Endothelial cell of umbilical vein (primary cell): ENCODE measurements at regions not wholly inside any gene's neighbourhood (a gene's known extent, or its start where the extent isn't known, plus 50 kb on each side); places are given as distances from the start of the nearest gene placed in this dataset.

ENCODE experiments used
- BruUV-seq: library from RNA; stranded (reverse); fragments of 400-500 nt; replicated peaks from 2 replicates; lab custom pipeline; 2021; lab: Mats Ljungman, UMichigan
- CTCF ChIA-PET: fragments of 300-600, 350-600 bp; sonication (Branson Sonifier 250); formaldehyde crosslinking; loops from one replicate; lab custom pipeline; 2021; ENCODE audit warnings: antibody characterized with exemption, inconsistent platforms; lab: Charles Lee
- POLR2A ChIA-PET: fragments of 300-600, 350-600 bp; sonication (Branson Sonifier 250); formaldehyde crosslinking; loops from one replicate; lab custom pipeline; 2021; ENCODE audit warnings: antibody characterized with exemption, inconsistent platforms; lab: Charles Lee
- DNase-seq: peaks from one replicate; pipeline ENCODE4 v3.0.0-alpha.2; 2011; ENCODE audit warnings: low read depth, low spot score
- FAIRE-seq: peaks from 2 replicates; lab custom pipeline; 2011; peaks lifted over from hg19 to GRCh38; lab: Jason Lieb, UNC
- H2AFZ ChIP-seq: 2 replicates; pipeline ENCODE4 v1.6.0; 2012; ENCODE audit warnings: low read depth, low read length, control low read depth, inconsistent platforms
- H3K27ac ChIP-seq: 2 replicates; pipeline ENCODE4 v1.5.1; 2011; ENCODE audit warnings: low read depth, mild to moderate bottlenecking, control low read depth, low read length, moderate library complexity; ENCODE audit not compliant: insufficient read depth
- H3K27me3 ChIP-seq, 2 experiments: 2 replicates each; pipeline versions ENCODE4 v1.6.0 to v1.6.1; 2011; ENCODE audit warnings: low read length in 2 of 2, mixed read lengths in 1 of 2; ENCODE audit not compliant: control insufficient read depth in 2 of 2, insufficient read depth in 2 of 2
- H3K36me3 ChIP-seq, 2 experiments: 2 replicates in 1 of 2; 3 replicates in 1 of 2; pipeline ENCODE4 v1.5.1; 2011; ENCODE audit warnings: low read length in 2 of 2, mild to moderate bottlenecking in 1 of 2, moderate library complexity in 1 of 2; ENCODE audit not compliant: control insufficient read depth in 2 of 2, insufficient read depth in 2 of 2; ENCODE audit errors: extremely low read depth in 1 of 2
- H3K4me1 ChIP-seq: 3 replicates; pipeline ENCODE4 v1.5.1; 2011; ENCODE audit warnings: mild to moderate bottlenecking, low read length; ENCODE audit not compliant: control insufficient read depth, insufficient read depth; ENCODE audit errors: extremely low read depth
- H3K4me2 ChIP-seq: 2 replicates; pipeline ENCODE4 v1.6.1; 2011; ENCODE audit warnings: low read length, control low read depth, mixed read lengths; ENCODE audit not compliant: insufficient read depth
- H3K4me3 ChIP-seq, 3 experiments: fragments of 200-600 bp in 1 of 3; sonication (generic), shearing (Covaris generic) in 1 of 3; replicated peaks in 1 of 3; 2 replicates each; pipeline ENCODE4 v1.5.1; 2011 to 2016; ENCODE audit warnings: control low read depth in 3 of 3, low read length in 3 of 3, mild to moderate bottlenecking in 2 of 3, inconsistent platforms in 1 of 3, low read depth in 1 of 3, moderate library complexity in 1 of 3; ENCODE audit not compliant: insufficient read depth in 1 of 3
- H3K79me2 ChIP-seq: 2 replicates; pipeline ENCODE4 v1.6.0; 2012; ENCODE audit warnings: low read length, inconsistent platforms; ENCODE audit not compliant: control insufficient read depth, insufficient read depth
- H3K9ac ChIP-seq: replicated peaks from 2 replicates; pipeline ENCODE3; 2011; ENCODE audit warnings: low read length, control low read depth; ENCODE audit not compliant: insufficient read depth; ENCODE audit errors: extremely low read depth
- H3K9me1 ChIP-seq: replicated peaks from 3 replicates; pipeline ENCODE4 v1.6.0; 2011; ENCODE audit warnings: mild to moderate bottlenecking, low read length; ENCODE audit not compliant: control insufficient read depth, insufficient read depth; ENCODE audit errors: extremely low read depth
- H3K9me3 ChIP-seq: replicated peaks from 2 replicates; pipeline ENCODE4 v1.5.1; 2012; ENCODE audit warnings: low read length, inconsistent platforms; ENCODE audit not compliant: control insufficient read depth, insufficient read depth
- H4K20me1 ChIP-seq: replicated peaks from 2 replicates; pipeline ENCODE3; 2011; ENCODE audit warnings: mild to moderate bottlenecking, low read length; ENCODE audit not compliant: control insufficient read depth, insufficient read depth; ENCODE audit errors: extremely low read depth
- EZH2 ChIP-seq: IDR thresholded peaks from 2 replicates; pipeline ENCODE4 v1.6.1; 2012; ENCODE audit warnings: borderline replicate concordance, low read depth, mild to moderate bottlenecking, moderate library complexity, low read length, inconsistent platforms; ENCODE audit not compliant: severe bottlenecking
- FOS ChIP-seq: IDR thresholded peaks from 2 replicates; pipeline ENCODE4 v1.6.1; 2011; ENCODE audit warnings: mild to moderate bottlenecking, low read length, moderate library complexity, borderline replicate concordance; ENCODE audit not compliant: insufficient read depth
- GATA2 ChIP-seq: IDR thresholded peaks from 2 replicates; pipeline ENCODE4 v1.7.0; 2011; ENCODE audit warnings: low read depth, mild to moderate bottlenecking, moderate library complexity, mixed read lengths, low read length; ENCODE audit not compliant: insufficient read length, insufficient read depth
- POLR2AphosphoS5 ChIP-seq: IDR thresholded peaks from 2 replicates; pipeline ENCODE4 v1.6.1; 2012; ENCODE audit warnings: low read depth, mild to moderate bottlenecking, control low read depth, low read length, moderate library complexity; ENCODE audit not compliant: insufficient read depth
- dilution Hi-C: fragments of 300-500 bp; cut with MboI; formaldehyde crosslinking; loops from one replicate; pipeline ENCODE4 v1.15.0; 2019; ENCODE audit warnings: low sequenced_read_pairs; ENCODE audit not compliant: extremely low pct_ligation_motif_present
- intact Hi-C: fragments of 100-400 bp; cut with micrococcal nuclease; formaldehyde crosslinking; loops from one replicate; pipeline ENCODE4 v1.10.0; 2022
- TF ChIP-seq, protein P1 (sequence below): IDR thresholded peaks from 2 replicates; pipeline ENCODE4 v1.6.1; 2011; ENCODE audit not compliant: insufficient read depth, insufficient read length
- TF ChIP-seq, protein P2 (sequence below), 2 donors: IDR thresholded peaks; 1 replicate in 1 of 2; 2 replicates in 1 of 2; pipeline ENCODE4 v1.5.1; 2011; ENCODE audit warnings: low read length in 2 of 2, mild to moderate bottlenecking in 2 of 2, moderate library complexity in 2 of 2, control low read depth in 1 of 2, inconsistent platforms in 1 of 2, low read depth in 1 of 2; ENCODE audit not compliant: insufficient read depth in 1 of 2; ENCODE audit errors: extremely low read depth in 1 of 2

DNA sequence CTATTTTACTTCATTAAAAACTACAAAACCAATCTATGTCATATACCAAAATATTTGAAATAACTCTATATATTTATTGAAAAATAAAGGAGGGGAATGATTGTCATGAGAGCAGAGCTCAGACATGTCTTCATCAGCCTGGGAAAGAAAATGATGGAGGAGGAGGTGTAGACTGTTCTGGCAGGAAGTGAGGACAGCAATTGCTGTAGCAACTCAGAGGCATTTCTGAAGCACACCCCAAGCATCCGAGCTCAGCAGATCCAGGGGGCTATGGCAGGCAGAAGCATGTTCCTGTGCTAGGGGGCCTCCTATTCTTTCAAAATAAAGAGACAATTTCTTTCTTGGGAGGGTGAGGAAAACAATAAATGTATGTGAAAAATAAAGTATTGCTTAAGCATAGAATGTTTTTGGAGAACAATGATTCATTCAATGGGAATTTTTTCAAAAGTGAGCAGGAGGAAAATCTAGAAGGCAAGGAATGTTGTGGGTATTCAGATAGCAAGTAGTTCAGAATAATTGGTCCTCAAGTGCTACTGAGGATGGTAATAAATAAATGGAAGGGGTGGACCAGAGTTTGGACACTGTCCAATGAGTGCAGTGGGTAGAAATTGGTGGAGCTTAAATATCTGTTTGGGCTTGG is 383.4 kb downstream of the CDH11 start:
- dilution Hi-C loops (no loop called here), intact Hi-C loops (no loop called here)
- Histone ChIP-seq H3K9me1 (no peaks in the 10 kb centered on the region), H3K9me3 (no peaks in the 10 kb centered on the region), H3K79me2 (no peaks in the 10 kb centered on the region), H3K9ac (no peak overlapping the region), H3K4me2 (no peak overlapping the region), H3K36me3 (no peaks in the 10 kb centered on the region), H3K27me3 (no peaks in the 10 kb centered on the region), H3K4me1 (no peaks in the 10 kb centered on the region), H3K4me3 (no peak overlapping the region), H4K20me1 (no peaks in the 10 kb centered on the region), H2AFZ (no peak overlapping the region), H3K27ac (no peak overlapping the region)
- no TSS peak for BruUV-seq
- ChIA-PET CTCF (no interaction called here), POLR2A (no interaction called here)
- FAIRE-seq (no peak), DNase-seq (no peak)
- TF ChIP-seq FOS (no peak), EZH2 (no peak), GATA2 (no peak), POLR2AphosphoS5 (no peak)
- TF ChIP-seq, protein P1, sequence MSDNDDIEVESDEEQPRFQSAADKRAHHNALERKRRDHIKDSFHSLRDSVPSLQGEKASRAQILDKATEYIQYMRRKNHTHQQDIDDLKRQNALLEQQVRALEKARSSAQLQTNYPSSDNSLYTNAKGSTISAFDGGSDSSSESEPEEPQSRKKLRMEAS = no peak
- TF ChIP-seq, protein P2, sequence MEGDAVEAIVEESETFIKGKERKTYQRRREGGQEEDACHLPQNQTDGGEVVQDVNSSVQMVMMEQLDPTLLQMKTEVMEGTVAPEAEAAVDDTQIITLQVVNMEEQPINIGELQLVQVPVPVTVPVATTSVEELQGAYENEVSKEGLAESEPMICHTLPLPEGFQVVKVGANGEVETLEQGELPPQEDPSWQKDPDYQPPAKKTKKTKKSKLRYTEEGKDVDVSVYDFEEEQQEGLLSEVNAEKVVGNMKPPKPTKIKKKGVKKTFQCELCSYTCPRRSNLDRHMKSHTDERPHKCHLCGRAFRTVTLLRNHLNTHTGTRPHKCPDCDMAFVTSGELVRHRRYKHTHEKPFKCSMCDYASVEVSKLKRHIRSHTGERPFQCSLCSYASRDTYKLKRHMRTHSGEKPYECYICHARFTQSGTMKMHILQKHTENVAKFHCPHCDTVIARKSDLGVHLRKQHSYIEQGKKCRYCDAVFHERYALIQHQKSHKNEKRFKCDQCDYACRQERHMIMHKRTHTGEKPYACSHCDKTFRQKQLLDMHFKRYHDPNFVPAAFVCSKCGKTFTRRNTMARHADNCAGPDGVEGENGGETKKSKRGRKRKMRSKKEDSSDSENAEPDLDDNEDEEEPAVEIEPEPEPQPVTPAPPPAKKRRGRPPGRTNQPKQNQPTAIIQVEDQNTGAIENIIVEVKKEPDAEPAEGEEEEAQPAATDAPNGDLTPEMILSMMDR (IDR thresholded peaks at IDR 0.05; ENCODE audit: extremely low read depth in 1 of 2, insufficient read depth in 1 of 2, low read depth in 1 of 2, low read length in 2 of 2) = no peak
